GM03348 (cell line): ENCODE measurements at regions not wholly inside any gene's neighbourhood (a gene's known extent, or its start where the extent isn't known, plus 50 kb on each side); places are given as distances from the start of the nearest gene placed in this dataset.
"Not testable (repeated sequence)": the region's sequence is repeated elsewhere in the genome, so short reads cannot be mapped to it uniquely, and the experiment has no call there.

Experiments
- DNase-seq: peaks from one replicate; pipeline ENCODE4 v3.0.0; 2012; ENCODE audit warnings: low spot score

GRCh38 chr6:67535946-67536345 lies 1099.1 kb upstream of the ADGRB3 start:
- no peak for DNase-seq

- no peak for DNase-seq
Observed at GRCh38 chr6:67506352-67506751, 1128.7 kb upstream of the ADGRB3 start.

GRCh38 chr6:67501755-67502154 lies 1133.3 kb upstream of the ADGRB3 start:
- no peak for DNase-seq

- DNase-seq = no peak
Observed at GRCh38 chr6:67497749-67498148, 1137.3 kb upstream of the ADGRB3 start.

GRCh38 chr6:67496191-67496590 lies 1138.9 kb upstream of the ADGRB3 start:
- DNase-seq = no peak

- DNase-seq = no peak
Observed at GRCh38 chr6:67493682-67494081, 1141.4 kb upstream of the ADGRB3 start.

- no peak for DNase-seq
Observed at GRCh38 chr6:67475700-67476099, 1159.4 kb upstream of the ADGRB3 start.

GRCh38 chr6:67467341-67467740 lies 1167.7 kb upstream of the ADGRB3 start:
- no peak for DNase-seq

GRCh38 chr6:67462725-67463124 lies 1172.4 kb upstream of the ADGRB3 start:
- DNase-seq = not testable (repeated sequence)

GRCh38 chr6:67459556-67459955 lies 1175.5 kb upstream of the ADGRB3 start:
- DNase-seq = no peak

GRCh38 chr6:67458265-67458664 lies 1176.8 kb upstream of the ADGRB3 start:
- no peak for DNase-seq

- no peak for DNase-seq
Observed at GRCh38 chr6:67451874-67452273, 1183.2 kb upstream of the ADGRB3 start.

- no peak for DNase-seq
Observed at GRCh38 chr6:67450641-67451040, 1184.4 kb upstream of the ADGRB3 start.

- DNase-seq = no peak
Observed at GRCh38 chr6:67449602-67450001, 1185.5 kb upstream of the ADGRB3 start.

GRCh38 chr6:67433124-67433523 lies 1202.0 kb upstream of the ADGRB3 start:
- no peak for DNase-seq

- no peak for DNase-seq
Observed at GRCh38 chr6:67431076-67431475, 1204.0 kb upstream of the ADGRB3 start.

- not testable (repeated sequence) for DNase-seq
Observed at GRCh38 chr6:67426686-67427085, 1208.4 kb upstream of the ADGRB3 start.

- no peak for DNase-seq
Observed at GRCh38 chr6:67412035-67412434, 1223.0 kb upstream of the ADGRB3 start.

- DNase-seq = no peak
Observed at GRCh38 chr6:67411036-67411435, 1224.0 kb upstream of the ADGRB3 start.

GRCh38 chr6:67394254-67394653 lies 1240.8 kb upstream of the ADGRB3 start:
- no peak for DNase-seq

GRCh38 chr6:67393356-67393755 lies 1241.7 kb upstream of the ADGRB3 start:
- no peak for DNase-seq

GRCh38 chr6:67391955-67392354 lies 1243.1 kb upstream of the ADGRB3 start:
- no peak for DNase-seq

GRCh38 chr6:67369679-67370078 lies 1265.4 kb upstream of the ADGRB3 start:
- no peak for DNase-seq

- no peak for DNase-seq
Observed at GRCh38 chr6:67362976-67363375, 1272.1 kb upstream of the ADGRB3 start.

GRCh38 chr6:67361264-67361663 lies 1273.8 kb upstream of the ADGRB3 start:
- DNase-seq = no peak
